ENCODE measurements at regions not wholly inside any gene's neighbourhood (a gene's known extent, or its start where the extent isn't known, plus 50 kb on each side); places are given as distances from the start of the nearest gene placed in this dataset.

- no peak for TF ChIP-seq CTCF (IDR thresholded peaks at IDR 0.05; ENCODE audit: low read depth, low read length)
- Histone ChIP-seq H3K4me1 (no peaks in the 10 kb centered on the region), H3K9me3 (no peaks in the 10 kb centered on the region), H3K27me3 (no peaks in the 10 kb centered on the region), H3K4me3 (ENCODE audit: low read depth, low read length) (no peak overlapping the region), H3K36me3 (no peaks in the 10 kb centered on the region)
- no peak for DNase-seq
Observed at GRCh38 chr2:35281702-35282101, 1073.9 kb upstream of the CRIM1 start.

- no peaks in the 10 kb centered on the region for H3K27me3 ChIP-seq
- H3K4me3 ChIP-seq (ENCODE audit: low read depth, low read length), result no peak overlapping the region
- no peaks in the 10 kb centered on the region for H3K9me3 ChIP-seq
- H3K4me1 ChIP-seq, result no peaks in the 10 kb centered on the region
- TF ChIP-seq CTCF (IDR thresholded peaks at IDR 0.05; ENCODE audit: low read depth, low read length), result no peak
- no peak for DNase-seq
- H3K36me3 ChIP-seq, result no peaks in the 10 kb centered on the region
Observed at GRCh38 chr2:35255826-35256225, 1099.8 kb upstream of the CRIM1 start.

- no peak for DNase-seq
- H3K4me1 ChIP-seq, result no peaks in the 10 kb centered on the region
- no peak overlapping the region for H3K4me3 ChIP-seq (ENCODE audit: low read depth, low read length)
- no peak for TF ChIP-seq CTCF (IDR thresholded peaks at IDR 0.05; ENCODE audit: low read depth, low read length)
- no peaks in the 10 kb centered on the region for H3K9me3 ChIP-seq
- no peaks in the 10 kb centered on the region for H3K27me3 ChIP-seq
- no peaks in the 10 kb centered on the region for H3K36me3 ChIP-seq
Observed at GRCh38 chr2:35251156-35251555, 1104.4 kb upstream of the CRIM1 start.

- H3K36me3 ChIP-seq, result no peaks in the 10 kb centered on the region
- no peaks in the 10 kb centered on the region for H3K27me3 ChIP-seq
- no peak for TF ChIP-seq CTCF (IDR thresholded peaks at IDR 0.05; ENCODE audit: low read depth, low read length)
- no peaks in the 10 kb centered on the region for H3K4me1 ChIP-seq
- H3K9me3 ChIP-seq, result no peaks in the 10 kb centered on the region
- H3K4me3 ChIP-seq (ENCODE audit: low read depth, low read length), result no peak overlapping the region
- no peak for DNase-seq
Observed at GRCh38 chr2:35246702-35247101, 1108.9 kb upstream of the CRIM1 start.

- DNase-seq, result no peak
- no peaks in the 10 kb centered on the region for H3K27me3 ChIP-seq
- H3K4me1 ChIP-seq, result no peaks in the 10 kb centered on the region
- H3K36me3 ChIP-seq, result no peaks in the 10 kb centered on the region
- no peak overlapping the region for H3K4me3 ChIP-seq (ENCODE audit: low read depth, low read length)
- no peaks in the 10 kb centered on the region for H3K9me3 ChIP-seq
- no peak for TF ChIP-seq CTCF (IDR thresholded peaks at IDR 0.05; ENCODE audit: low read depth, low read length)
Observed at GRCh38 chr2:35228584-35228983, 1127.0 kb upstream of the CRIM1 start.

- Histone ChIP-seq H3K27me3 (no peaks in the 10 kb centered on the region), H3K4me1 (no peaks in the 10 kb centered on the region), H3K4me3 (ENCODE audit: low read depth, low read length) (no peak overlapping the region), H3K36me3 (no peaks in the 10 kb centered on the region), H3K9me3 (no peaks in the 10 kb centered on the region)
- TF ChIP-seq CTCF (IDR thresholded peaks at IDR 0.05; ENCODE audit: low read depth, low read length), result no peak
- DNase-seq, result no peak
Observed at GRCh38 chr2:35220461-35220860, 1135.1 kb upstream of the CRIM1 start.
